Activated T-helper 17 cell treated with anti-CD3 and anti-CD28 coated beads, Interleukin-2, amount 50 U/mL, for 72 hours (primary cell): ENCODE measurements at regions not wholly inside any gene's neighbourhood (a gene's known extent, or its start where the extent isn't known, plus 50 kb on each side); places are given as distances from the start of the nearest gene placed in this dataset.

Experiments
- ATAC-seq: fragments of 150-1000 bp; cut with Tn5 transposase; replicated peaks from 2 replicates; pipeline ENCODE4 v1.10.0; 2021; ENCODE audit warnings: mild to moderate bottlenecking, moderate library complexity
- H3K27ac Mint-ChIP-seq: one replicate; pipeline ENCODE4 v1.8.0; 2022; ENCODE audit warnings: mixed read lengths
- H3K27me3 Mint-ChIP-seq: one replicate; pipeline ENCODE4 v1.8.0; 2022; ENCODE audit warnings: mixed read lengths
- H3K36me3 Mint-ChIP-seq: one replicate; pipeline ENCODE4 v1.8.0; 2022; ENCODE audit warnings: low read depth, mild to moderate bottlenecking, mixed read lengths
- H3K4me1 Mint-ChIP-seq: one replicate; pipeline ENCODE4 v1.8.0; 2022; ENCODE audit warnings: mixed read lengths
- H3K4me3 Mint-ChIP-seq: one replicate; pipeline ENCODE4 v1.8.0; 2022; ENCODE audit warnings: mild to moderate bottlenecking, mixed read lengths
- H3K9me3 Mint-ChIP-seq: one replicate; pipeline ENCODE4 v1.8.0; 2022; ENCODE audit warnings: mixed read lengths

DNA sequence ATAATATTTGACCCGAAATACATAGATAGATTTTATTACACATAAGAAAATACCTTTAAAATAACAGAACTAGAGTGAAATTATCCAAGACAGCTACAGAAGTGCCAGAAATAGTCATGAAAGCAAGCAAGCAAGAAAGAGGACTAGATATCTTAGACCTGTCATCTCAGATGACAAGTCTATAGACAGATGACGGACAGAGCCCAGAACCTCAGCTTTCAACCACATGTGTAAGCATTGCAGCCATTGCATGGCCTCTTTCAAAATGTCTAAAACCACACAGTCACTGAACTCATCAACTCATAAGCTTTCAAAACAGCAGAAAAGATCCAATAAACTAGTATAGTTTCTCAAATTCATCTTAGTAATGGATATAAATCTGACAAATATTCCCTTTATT, 59.8 kb upstream of the FHIT start:
- no peak for ATAC-seq
- H3K36me3 Mint-ChIP-seq = no peaks in the 10 kb centered on the region
- H3K27me3 Mint-ChIP-seq = peaks cover under 1% of the 10 kb centered on the region
- no peak overlapping the region for H3K27ac Mint-ChIP-seq
- H3K4me3 Mint-ChIP-seq = no peak overlapping the region
- H3K4me1 Mint-ChIP-seq = no peaks in the 10 kb centered on the region
- no peaks in the 10 kb centered on the region for H3K9me3 Mint-ChIP-seq

DNA sequence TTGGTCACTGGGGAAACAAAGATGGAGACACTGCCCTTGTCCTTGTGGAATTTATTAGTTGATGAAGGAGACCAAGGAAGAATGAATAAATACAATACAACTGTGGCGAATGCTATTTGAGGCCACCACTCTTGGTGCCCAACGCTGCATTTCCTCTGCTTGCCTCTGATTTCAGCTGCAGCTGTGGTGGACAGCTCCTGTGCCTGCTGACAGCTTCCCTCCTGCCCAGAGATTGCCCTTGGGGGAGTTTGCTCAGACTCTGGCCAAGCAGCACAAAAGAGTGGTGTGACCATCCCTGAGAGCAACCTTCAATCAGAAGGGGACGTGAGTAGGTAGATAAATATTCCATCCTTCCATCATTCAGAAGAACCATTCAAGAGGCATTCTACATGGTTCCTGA, 64.6 kb upstream of the FHIT start:
- no peak for ATAC-seq
- Mint-ChIP-seq H3K27me3 (peaks cover 8% of the 10 kb centered on the region), H3K4me1 (no peaks in the 10 kb centered on the region), H3K27ac (no peak overlapping the region), H3K36me3 (no peaks in the 10 kb centered on the region), H3K9me3 (no peaks in the 10 kb centered on the region), H3K4me3 (no peak overlapping the region)

GRCh38 chr3:61323094-61323493, 71.8 kb upstream of the FHIT start:
- Mint-ChIP-seq H3K36me3 (no peaks in the 10 kb centered on the region), H3K4me3 (no peak overlapping the region), H3K9me3 (no peaks in the 10 kb centered on the region), H3K27ac (no peak overlapping the region), H3K4me1 (no peaks in the 10 kb centered on the region), H3K27me3 (peaks cover 3% of the 10 kb centered on the region)
- ATAC-seq = no peak

DNA sequence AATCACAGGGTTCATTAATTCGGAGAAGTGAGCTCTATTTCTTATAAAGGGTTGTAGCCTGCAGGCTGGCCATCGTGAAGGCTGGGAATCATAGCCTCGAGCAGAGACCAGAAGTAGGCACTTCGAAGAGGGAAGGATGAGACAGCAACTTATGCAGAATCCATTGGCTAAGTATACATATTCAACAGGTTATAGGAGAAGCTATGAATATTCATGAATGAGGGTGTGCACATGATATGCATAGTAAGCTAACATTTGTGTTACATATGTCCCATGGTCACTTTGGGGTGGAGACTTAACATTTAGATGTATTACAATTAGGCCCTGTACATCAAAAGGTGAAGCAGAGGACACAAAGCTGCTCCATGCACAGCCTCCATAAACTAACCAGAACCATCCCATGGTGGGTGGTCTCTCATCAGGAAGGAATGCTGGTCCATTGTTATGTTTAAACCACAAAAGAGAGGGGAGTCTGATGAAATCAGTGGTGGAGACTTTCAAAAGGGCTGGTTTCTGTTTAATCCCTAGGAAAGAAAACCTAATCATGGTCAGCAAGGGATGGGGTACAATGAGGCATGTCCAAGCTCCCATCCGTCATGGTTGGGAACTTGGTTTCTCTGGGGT, 80.8 kb upstream of the FHIT start:
- Mint-ChIP-seq H3K9me3 (no peaks in the 10 kb centered on the region), H3K27ac (no peak overlapping the region), H3K36me3 (no peaks in the 10 kb centered on the region), H3K4me3 (no peak overlapping the region), H3K27me3 (peaks cover 14% of the 10 kb centered on the region), H3K4me1 (no peaks in the 10 kb centered on the region)
- ATAC-seq = no peak

DNA sequence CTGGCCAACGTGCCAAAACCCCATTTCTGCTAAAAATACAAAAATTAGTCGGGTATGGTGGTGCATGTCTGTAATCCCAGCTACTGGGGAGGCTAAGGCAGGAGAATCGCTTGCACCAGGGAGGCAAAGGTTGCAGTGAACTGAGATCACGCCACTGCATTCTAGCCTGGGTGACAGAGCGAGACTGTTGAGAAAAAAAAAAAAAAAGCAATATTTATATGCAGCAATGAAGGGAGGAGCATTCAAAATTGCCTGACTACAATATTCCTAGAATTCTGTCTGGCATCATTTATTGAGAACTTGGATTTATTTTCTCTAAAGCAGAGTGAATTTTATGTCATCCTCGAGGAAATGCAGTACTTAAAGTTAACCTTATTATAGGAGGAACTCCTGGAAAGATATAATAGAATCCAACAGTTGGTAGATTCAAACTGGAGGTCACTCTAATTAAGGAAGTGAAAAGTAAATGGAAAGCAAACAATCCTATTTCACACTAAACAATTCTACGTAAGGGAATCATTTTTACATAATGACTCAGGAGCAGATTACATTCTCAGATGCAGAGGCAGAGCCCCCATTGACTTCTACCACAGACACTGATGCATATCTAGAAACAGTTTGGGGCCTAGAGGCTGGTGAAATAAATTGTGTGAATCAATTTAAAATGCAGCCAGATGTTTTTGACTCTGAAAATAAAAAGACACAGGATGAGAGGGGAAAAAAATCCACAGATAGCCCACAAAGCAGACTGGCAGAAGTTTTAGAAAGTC, 82.1 kb upstream of the FHIT start:
- no peak for ATAC-seq
- no peaks in the 10 kb centered on the region for H3K36me3 Mint-ChIP-seq
- H3K27me3 Mint-ChIP-seq = peaks cover 13% of the 10 kb centered on the region
- H3K4me1 Mint-ChIP-seq = no peaks in the 10 kb centered on the region
- no peaks in the 10 kb centered on the region for H3K9me3 Mint-ChIP-seq
- H3K4me3 Mint-ChIP-seq = no peak overlapping the region
- H3K27ac Mint-ChIP-seq = no peak overlapping the region

- Mint-ChIP-seq H3K4me3 (no peak overlapping the region), H3K9me3 (no peaks in the 10 kb centered on the region), H3K36me3 (no peaks in the 10 kb centered on the region), H3K4me1 (no peaks in the 10 kb centered on the region), H3K27me3 (peaks cover 8% of the 10 kb centered on the region), H3K27ac (no peak overlapping the region)
- ATAC-seq = no peak
Observed at GRCh38 chr3:61334783-61335182, 83.5 kb upstream of the FHIT start.

DNA sequence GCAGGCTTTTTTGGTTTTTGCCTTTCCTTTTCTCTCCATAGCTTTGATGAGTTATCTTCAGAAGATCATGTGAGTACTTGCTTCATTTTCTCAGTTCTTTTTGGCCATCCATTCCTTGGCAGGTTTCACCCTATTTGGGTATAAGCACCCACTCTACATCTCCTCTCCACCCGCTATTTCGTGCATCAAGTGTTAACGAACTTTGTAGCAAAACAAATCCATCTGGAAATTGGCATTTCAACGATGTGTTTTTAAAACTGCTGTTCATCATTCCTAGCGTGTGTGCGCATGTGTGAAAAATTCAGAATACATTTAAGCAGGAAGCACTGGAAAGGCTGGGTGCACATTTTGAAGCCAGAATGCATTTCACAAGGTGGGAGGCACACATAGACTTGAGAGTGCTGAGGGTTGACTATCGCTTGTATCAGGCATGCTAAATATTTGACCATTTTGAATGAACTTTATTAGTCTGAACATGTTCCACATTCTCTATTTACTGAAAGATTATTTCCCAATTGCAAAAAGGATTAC, 89.7 kb upstream of the FHIT start:
- no peak overlapping the region for H3K4me3 Mint-ChIP-seq
- no peak for ATAC-seq

DNA sequence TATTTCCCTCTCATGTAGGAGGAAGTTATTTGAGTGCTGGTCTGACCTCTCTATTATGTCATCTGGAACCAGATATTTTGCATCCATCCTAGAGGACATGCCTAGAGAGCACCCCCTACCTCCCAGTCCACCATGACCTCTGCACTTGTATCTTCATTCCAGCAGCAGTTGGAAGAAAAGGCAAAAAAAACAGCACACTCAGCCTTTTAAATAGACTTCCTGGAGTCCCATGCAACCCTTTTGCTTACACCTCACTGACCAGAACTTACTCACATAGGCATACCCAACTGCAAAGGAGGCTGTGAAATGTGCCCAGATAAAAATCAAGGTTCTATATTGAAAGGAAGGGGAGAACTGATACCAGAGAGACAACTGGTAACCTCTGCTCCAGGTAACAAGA, 92.3 kb upstream of the FHIT start:
- H3K36me3 Mint-ChIP-seq = no peaks in the 10 kb centered on the region
- no peaks in the 10 kb centered on the region for H3K27me3 Mint-ChIP-seq
- H3K9me3 Mint-ChIP-seq = no peaks in the 10 kb centered on the region
- H3K4me1 Mint-ChIP-seq = no peaks in the 10 kb centered on the region
- no peak for ATAC-seq
- no peak overlapping the region for H3K27ac Mint-ChIP-seq
- no peak overlapping the region for H3K4me3 Mint-ChIP-seq

More for the DNA sequence above, 89.7 kb upstream of the FHIT start:
- no peaks in the 10 kb centered on the region for H3K36me3 Mint-ChIP-seq
- H3K27me3 Mint-ChIP-seq = no peaks in the 10 kb centered on the region
- H3K27ac Mint-ChIP-seq = no peak overlapping the region
- H3K9me3 Mint-ChIP-seq = no peaks in the 10 kb centered on the region
- H3K4me1 Mint-ChIP-seq = no peaks in the 10 kb centered on the region

GRCh38 chr3:61345020-61345419, 93.8 kb upstream of the FHIT start:
- no peaks in the 10 kb centered on the region for H3K36me3 Mint-ChIP-seq
- H3K27me3 Mint-ChIP-seq = no peaks in the 10 kb centered on the region
- H3K4me3 Mint-ChIP-seq = no peak overlapping the region
- no peaks in the 10 kb centered on the region for H3K4me1 Mint-ChIP-seq
- no peak overlapping the region for H3K27ac Mint-ChIP-seq
- no peaks in the 10 kb centered on the region for H3K9me3 Mint-ChIP-seq
- no peak for ATAC-seq

GRCh38 chr3:61347981-61348380, 96.7 kb upstream of the FHIT start:
- H3K27ac Mint-ChIP-seq = no peak overlapping the region
- no peak overlapping the region for H3K4me3 Mint-ChIP-seq
- H3K27me3 Mint-ChIP-seq = no peaks in the 10 kb centered on the region
- H3K4me1 Mint-ChIP-seq = no peaks in the 10 kb centered on the region
- no peak for ATAC-seq
- no peaks in the 10 kb centered on the region for H3K36me3 Mint-ChIP-seq
- H3K9me3 Mint-ChIP-seq = no peaks in the 10 kb centered on the region

DNA sequence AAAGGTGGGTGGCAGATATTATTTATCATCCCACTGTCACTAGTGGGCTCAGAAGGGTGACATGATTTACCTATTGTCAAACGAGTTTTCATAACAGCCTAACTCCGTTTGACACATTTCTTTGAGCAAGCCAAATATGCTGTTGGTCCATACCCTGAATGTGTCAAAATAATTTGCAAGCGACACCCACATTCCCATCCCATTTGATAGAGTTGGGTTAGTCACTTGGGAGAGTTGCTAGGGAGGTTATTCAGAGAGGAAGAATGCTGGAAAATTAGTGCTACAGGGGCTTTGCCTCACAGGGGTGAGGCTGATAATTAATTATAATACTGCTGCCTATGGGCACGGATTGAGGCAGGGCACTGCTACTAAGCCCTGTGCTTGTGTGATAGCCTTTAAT, 98.5 kb upstream of the FHIT start:
- H3K9me3 Mint-ChIP-seq = no peaks in the 10 kb centered on the region
- no peaks in the 10 kb centered on the region for H3K36me3 Mint-ChIP-seq
- no peaks in the 10 kb centered on the region for H3K4me1 Mint-ChIP-seq
- H3K27me3 Mint-ChIP-seq = no peaks in the 10 kb centered on the region
- H3K4me3 Mint-ChIP-seq = no peak overlapping the region
- no peak for ATAC-seq
- H3K27ac Mint-ChIP-seq = no peak overlapping the region

- Mint-ChIP-seq H3K9me3 (peaks cover 3% of the 10 kb centered on the region), H3K4me1 (no peaks in the 10 kb centered on the region), H3K27me3 (peaks cover 6% of the 10 kb centered on the region), H3K36me3 (no peaks in the 10 kb centered on the region), H3K27ac (no peak overlapping the region), H3K4me3 (no peak overlapping the region)
- no peak for ATAC-seq
Observed at GRCh38 chr3:61350782-61351309, 99.6 kb upstream of the FHIT start.

- no peak overlapping the region for H3K4me3 Mint-ChIP-seq
- no peaks in the 10 kb centered on the region for H3K4me1 Mint-ChIP-seq
- H3K9me3 Mint-ChIP-seq = peaks cover 3% of the 10 kb centered on the region
- no peaks in the 10 kb centered on the region for H3K36me3 Mint-ChIP-seq
- H3K27me3 Mint-ChIP-seq = peaks cover 14% of the 10 kb centered on the region
- H3K27ac Mint-ChIP-seq = no peak overlapping the region
- no peak for ATAC-seq
Observed at GRCh38 chr3:61352306-61352705, 101.1 kb upstream of the FHIT start.

DNA sequence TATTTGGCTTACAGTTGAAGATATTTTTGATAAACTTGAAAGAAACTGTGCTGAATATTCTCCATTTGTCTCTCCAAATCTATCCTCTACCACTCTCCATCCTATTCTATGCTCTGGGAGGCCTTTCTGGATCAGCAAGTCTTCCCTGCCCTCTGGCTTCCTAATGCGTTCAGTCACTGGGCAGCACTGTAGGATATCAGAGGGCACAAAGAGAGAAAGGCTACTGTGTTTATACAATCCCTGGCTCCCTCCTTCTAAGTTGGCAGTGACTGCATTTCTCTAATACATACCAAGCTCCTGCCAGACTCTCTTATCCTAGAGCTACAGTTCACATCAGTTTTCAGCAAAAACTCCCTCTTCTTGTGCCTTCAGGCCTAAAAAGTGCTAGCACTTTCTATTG, 102.1 kb upstream of the FHIT start:
- no peaks in the 10 kb centered on the region for H3K4me1 Mint-ChIP-seq
- H3K36me3 Mint-ChIP-seq = no peaks in the 10 kb centered on the region
- no peak overlapping the region for H3K4me3 Mint-ChIP-seq
- H3K9me3 Mint-ChIP-seq = peaks cover 3% of the 10 kb centered on the region
- ATAC-seq = no peak
- H3K27ac Mint-ChIP-seq = no peak overlapping the region
- peaks cover 14% of the 10 kb centered on the region for H3K27me3 Mint-ChIP-seq

GRCh38 chr3:61354604-61355003, 103.4 kb upstream of the FHIT start:
- no peak overlapping the region for H3K27ac Mint-ChIP-seq
- no peaks in the 10 kb centered on the region for H3K36me3 Mint-ChIP-seq
- H3K27me3 Mint-ChIP-seq = peaks cover 14% of the 10 kb centered on the region
- peaks cover 3% of the 10 kb centered on the region for H3K9me3 Mint-ChIP-seq
- no peak overlapping the region for H3K4me3 Mint-ChIP-seq
- H3K4me1 Mint-ChIP-seq = no peaks in the 10 kb centered on the region
- ATAC-seq = no peak
